Small intestine (tissue), 7 donors: ENCODE measurements at regions not wholly inside any gene's neighbourhood (a gene's known extent, or its start where the extent isn't known, plus 50 kb on each side); places are given as distances from the start of the nearest gene placed in this dataset.
"Not testable (repeated sequence)": the region's sequence is repeated elsewhere in the genome, so short reads cannot be mapped to it uniquely, and the experiment has no call there.

Experiments used
- DNase-seq, 2 donors: peaks; one replicate each; pipeline versions ENCODE4 v3.0.0 to v3.0.0-alpha.2; 2013
- FAIRE-seq: peaks from 2 replicates; lab custom pipeline; 2012; peaks lifted over from hg19 to GRCh38; lab: Jason Lieb, UNC
- H3K27ac ChIP-seq, 3 donors: one replicate each; pipeline ENCODE4 v1.5.1; 2013; ENCODE audit warnings: low read length in 2 of 3, mild to moderate bottlenecking in 2 of 3, control low read depth in 1 of 3, inconsistent platforms in 1 of 3, low read depth in 1 of 3, moderate library complexity in 1 of 3
- H3K27me3 ChIP-seq, 3 donors: one replicate each; pipeline ENCODE4 v1.6.1; 2013; ENCODE audit warnings: low read length in 3 of 3, inconsistent platforms in 1 of 3; ENCODE audit not compliant: control insufficient read depth in 3 of 3, insufficient read depth in 3 of 3
- H3K36me3 ChIP-seq, 3 donors: one replicate each; pipeline ENCODE4 v1.6.1; 2013; ENCODE audit warnings: low read length in 3 of 3, inconsistent platforms in 1 of 3, low read depth in 1 of 3, mild to moderate bottlenecking in 1 of 3, moderate library complexity in 1 of 3; ENCODE audit not compliant: control insufficient read depth in 3 of 3, insufficient read depth in 2 of 3
- H3K4me1 ChIP-seq, 3 donors: one replicate each; pipeline ENCODE4 v1.6.1; 2013; ENCODE audit warnings: low read length in 2 of 3, inconsistent platforms in 1 of 3, low read depth in 1 of 3, mild to moderate bottlenecking in 1 of 3, moderate library complexity in 1 of 3; ENCODE audit not compliant: control insufficient read depth in 3 of 3, insufficient read depth in 2 of 3
- H3K4me3 ChIP-seq, 3 donors: one replicate each; pipeline ENCODE4 v1.5.1; 2013; ENCODE audit warnings: low read length in 3 of 3, control low read depth in 1 of 3, inconsistent platforms in 1 of 3, low read depth in 1 of 3, mild to moderate bottlenecking in 1 of 3, moderate library complexity in 1 of 3
- H3K9me3 ChIP-seq, 2 donors: one replicate each; pipeline ENCODE4 v1.6.1; 2013; ENCODE audit warnings: low read depth in 1 of 2, low read length in 1 of 2; ENCODE audit not compliant: control insufficient read depth in 2 of 2, insufficient read depth in 1 of 2
- WGBS, 3 donors: extraction: QIAGEN DNeasy Blood & Tissue Kit; methylation state at CpG; one replicate each; pipeline ENCODE4 v1.1.7; 2013; 5-methylcytosine and 5-hydroxymethylcytosine counted together
- donor health status: healthy with polysubstance abuse.
- donor health status: control.
- donor health status: control.
- donor health status: Bipolar disorder and iron deficiency.
- donor health status: healthy.

DNA sequence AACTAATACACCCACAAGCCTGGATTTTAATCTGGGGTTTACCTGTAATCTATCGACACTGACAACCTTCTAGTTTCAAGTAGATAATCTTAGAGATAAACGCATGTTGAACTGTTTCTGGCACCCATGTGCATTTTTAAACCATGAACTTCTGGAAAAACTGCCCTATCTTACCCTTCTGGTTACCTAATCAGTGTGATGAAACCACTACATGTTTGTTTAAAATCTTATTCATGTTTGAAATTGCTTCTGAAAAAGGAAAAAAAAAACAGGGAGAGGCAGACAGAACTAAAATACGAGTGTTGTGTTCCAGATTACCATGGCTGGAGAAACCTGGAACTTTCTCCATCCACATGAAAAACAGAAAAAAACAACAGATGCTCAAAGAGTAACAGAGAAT lies 139.3 kb downstream of the MID1IP1 start:
- 55 to 84% (median 71%) methylated on average over 3 of the region's 3 CpGs for WGBS, 3 donors
- H3K36me3 ChIP-seq = no peaks in the 10 kb centered on the region
- H3K27me3 ChIP-seq = no peaks in the 10 kb centered on the region
- H3K4me3 ChIP-seq = no peak overlapping the region
- no peak for DNase-seq
- no peak for FAIRE-seq
- H3K4me1 ChIP-seq = no peaks in the 10 kb centered on the region
- no peak overlapping the region for H3K27ac ChIP-seq
- H3K9me3 ChIP-seq = peaks cover 0 to 3% of the 10 kb centered on the region in 2 donors

DNA sequence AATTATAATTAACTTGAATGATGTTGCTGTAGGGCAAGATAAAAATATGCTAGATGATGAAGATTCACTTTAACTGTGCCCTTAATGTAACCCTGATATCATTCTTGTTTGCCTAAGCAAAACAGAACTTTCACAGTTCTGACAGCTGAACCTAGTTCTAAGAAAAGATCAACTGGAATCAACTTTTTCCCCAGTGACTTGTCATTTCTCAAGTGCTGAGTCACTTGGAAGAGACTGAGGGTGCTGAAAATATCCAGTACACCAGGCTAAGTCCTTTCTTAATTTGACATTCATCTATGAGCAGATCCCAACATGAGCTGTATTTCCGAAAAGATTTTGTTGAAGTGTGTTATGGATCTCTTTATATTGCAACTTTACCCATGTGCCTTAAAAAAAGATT lies 140.4 kb downstream of the MID1IP1 start:
- DNase-seq (no peak), FAIRE-seq (no peak)
- Histone ChIP-seq H3K4me3 (no peak overlapping the region), H3K36me3 (no peaks in the 10 kb centered on the region), H3K9me3 (peaks cover 0 to 3% of the 10 kb centered on the region in 2 donors), H3K27me3 (no peaks in the 10 kb centered on the region), H3K4me1 (no peaks in the 10 kb centered on the region), H3K27ac (no peak overlapping the region)
- WGBS, 3 donors = 71 to 95% (median 91%) methylated on average over 1 of the region's 1 CpG

DNA sequence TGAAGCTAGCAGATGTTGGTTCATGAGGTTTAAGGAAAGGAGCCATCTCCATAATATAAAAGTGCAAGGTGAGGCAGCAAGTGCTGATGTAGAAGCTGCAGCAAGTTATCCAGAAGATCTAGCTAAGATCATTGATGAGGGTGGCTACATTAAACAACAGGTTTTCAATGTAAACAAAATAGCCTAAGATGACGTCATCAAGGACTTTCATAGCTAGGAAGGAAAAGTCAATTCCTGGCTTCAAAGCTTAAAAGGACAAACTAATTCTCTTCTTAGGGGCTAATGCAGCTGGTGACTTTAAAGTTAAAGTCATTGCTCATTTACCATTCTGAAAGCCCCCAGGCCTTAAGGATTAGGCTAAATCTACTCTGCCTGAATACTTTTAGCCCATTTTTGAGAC lies 141.9 kb downstream of the MID1IP1 start:
- FAIRE-seq (no peak), DNase-seq (no peak)
- no peaks in the 10 kb centered on the region for H3K4me1 ChIP-seq
- H3K27ac ChIP-seq = no peak overlapping the region
- H3K36me3 ChIP-seq = no peaks in the 10 kb centered on the region
- H3K9me3 ChIP-seq = peaks cover 0 to 3% of the 10 kb centered on the region in 2 donors
- WGBS, 3 donors = 46 to 82% (median 74%) methylated on average over 1 of the region's 1 CpG
- no peaks in the 10 kb centered on the region for H3K27me3 ChIP-seq
- no peak overlapping the region for H3K4me3 ChIP-seq

DNA sequence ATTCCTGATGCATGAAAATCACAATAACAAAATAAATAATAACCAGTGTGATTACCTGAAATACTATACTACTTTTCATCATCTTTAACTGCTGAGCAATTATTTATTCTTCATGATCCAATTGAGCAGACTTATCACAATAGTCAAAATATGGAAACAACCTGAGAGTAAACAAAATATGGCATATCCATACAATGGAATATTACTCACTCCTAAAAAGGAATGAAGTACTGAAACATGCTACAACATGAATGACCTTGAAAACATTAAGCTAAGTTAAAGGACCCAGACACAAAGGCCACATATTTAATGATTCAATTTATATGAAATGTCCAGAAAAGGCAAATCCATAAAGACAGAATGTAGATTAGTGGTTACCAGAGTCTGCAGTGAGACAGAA lies 146.8 kb downstream of the MID1IP1 start:
- H3K9me3 ChIP-seq = peaks cover 0 to 3% of the 10 kb centered on the region in 2 donors
- no peak overlapping the region for H3K27ac ChIP-seq
- DNase-seq (no peak), FAIRE-seq (no peak)
- H3K36me3 ChIP-seq = no peaks in the 10 kb centered on the region
- no peak overlapping the region for H3K4me3 ChIP-seq
- H3K27me3 ChIP-seq = no peaks in the 10 kb centered on the region
- H3K4me1 ChIP-seq = no peaks in the 10 kb centered on the region

DNA sequence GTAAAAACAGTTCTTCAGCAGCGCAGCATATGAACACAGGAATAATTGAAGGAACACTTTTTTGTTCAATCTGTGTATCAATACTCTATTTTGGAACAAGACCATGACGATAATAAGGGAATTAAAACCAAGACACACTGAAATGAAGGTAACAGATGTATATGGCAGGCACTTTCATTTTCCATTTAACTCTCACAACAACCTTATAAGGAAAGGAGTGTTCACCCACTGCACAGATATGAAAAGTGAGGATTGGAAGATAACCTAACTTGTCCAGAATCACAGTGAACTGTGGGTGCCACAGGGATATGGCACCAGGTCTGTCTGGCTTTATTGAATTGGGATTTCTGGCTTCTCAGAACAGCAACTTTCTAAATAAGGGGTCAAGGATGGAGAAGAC lies 153.3 kb downstream of the MID1IP1 start:
- Histone ChIP-seq H3K4me1 (no peaks in the 10 kb centered on the region), H3K36me3 (no peaks in the 10 kb centered on the region), H3K4me3 (no peak overlapping the region), H3K27me3 (no peaks in the 10 kb centered on the region), H3K9me3 (peaks cover 0 to 1% of the 10 kb centered on the region in 2 donors), H3K27ac (no peak overlapping the region)
- FAIRE-seq = no peak
- WGBS, 3 donors = 83 to 92% (median 87%) methylated on average over 2 of the region's 2 CpGs
- no peak for DNase-seq

DNA sequence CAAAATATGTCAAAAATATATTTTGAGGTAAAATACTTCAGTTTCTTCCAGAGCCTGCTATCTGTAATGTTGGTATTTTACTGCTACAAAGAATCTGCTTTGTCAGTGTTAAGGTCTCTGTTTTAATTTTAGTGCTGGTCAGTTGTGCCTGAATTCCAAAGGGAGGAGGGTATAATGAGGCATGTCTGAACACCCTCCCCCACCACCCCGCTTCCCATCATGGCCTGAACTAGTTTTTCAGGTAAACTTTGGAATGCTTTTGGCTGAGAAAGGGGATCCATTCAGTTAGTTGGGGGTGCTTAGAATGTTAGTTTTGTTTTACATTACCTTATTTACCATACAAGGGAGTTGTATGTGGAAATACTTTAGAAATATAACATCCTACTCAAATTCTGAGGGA lies 158.5 kb downstream of the MID1IP1 start:
- no peak for DNase-seq
- H3K4me1 ChIP-seq = no peaks in the 10 kb centered on the region
- WGBS, 3 donors = 68 to 88% (median 73%) methylated on average over 1 of the region's 1 CpG
- H3K27ac ChIP-seq = no peak overlapping the region
- no peak for FAIRE-seq
- no peaks in the 10 kb centered on the region for H3K36me3 ChIP-seq
- H3K9me3 ChIP-seq = peaks cover 0 to 9% of the 10 kb centered on the region in 2 donors
- H3K27me3 ChIP-seq = no peaks in the 10 kb centered on the region
- no peak overlapping the region for H3K4me3 ChIP-seq

DNA sequence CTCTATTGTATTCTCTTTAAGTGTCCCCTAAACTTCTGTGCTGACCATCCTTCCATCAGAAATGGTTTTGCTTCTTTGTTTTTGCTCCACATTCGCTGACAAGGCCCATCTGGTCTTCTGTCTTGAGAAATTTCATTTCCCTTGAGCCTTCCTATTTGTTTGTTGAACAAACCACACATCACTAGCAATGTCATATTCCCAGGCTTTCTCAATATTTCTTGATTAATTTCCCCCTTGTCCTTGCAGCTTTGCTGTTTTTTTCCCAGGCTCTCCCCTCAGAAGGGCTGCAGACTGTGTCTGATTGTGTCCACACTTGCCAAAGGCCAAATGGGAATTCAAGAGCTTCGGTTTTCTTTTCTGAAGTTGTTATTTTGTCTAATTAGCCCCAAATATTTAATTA lies 158.9 kb downstream of the MID1IP1 start:
- H3K27ac ChIP-seq = no peak overlapping the region
- no peaks in the 10 kb centered on the region for H3K4me1 ChIP-seq
- WGBS, 3 donors = 59 to 98% (median 63%) methylated on average over 2 of the region's 2 CpGs
- no peaks in the 10 kb centered on the region for H3K36me3 ChIP-seq
- H3K27me3 ChIP-seq = no peaks in the 10 kb centered on the region
- FAIRE-seq (no peak), DNase-seq (no peak)
- peaks cover 0 to 9% of the 10 kb centered on the region in 2 donors for H3K9me3 ChIP-seq
- no peak overlapping the region for H3K4me3 ChIP-seq

DNA sequence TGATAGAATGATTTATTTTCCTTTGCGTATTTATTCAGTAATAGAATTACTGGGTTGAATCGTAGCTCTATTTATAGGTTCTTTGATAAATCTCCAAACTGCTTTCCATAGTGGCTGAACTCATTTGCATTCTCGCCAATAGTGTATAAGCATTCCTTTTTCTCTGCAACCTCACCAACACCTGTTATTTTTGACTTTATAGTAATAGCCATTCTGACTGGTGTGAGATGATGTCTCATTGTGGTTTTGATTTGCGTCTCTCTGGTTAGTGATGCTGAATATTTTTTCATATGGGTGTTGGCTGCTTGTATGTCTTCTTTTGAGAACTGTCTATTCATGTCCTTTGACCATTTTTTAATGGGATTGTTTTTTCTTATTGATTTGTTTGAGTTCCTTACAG lies 160.7 kb downstream of the MID1IP1 start:
- FAIRE-seq (no peak), DNase-seq (no peak)
- Histone ChIP-seq H3K27ac (no peak overlapping the region), H3K36me3 (no peaks in the 10 kb centered on the region), H3K4me1 (no peaks in the 10 kb centered on the region), H3K4me3 (no peak overlapping the region), H3K27me3 (no peaks in the 10 kb centered on the region), H3K9me3 (peaks cover 0 to 9% of the 10 kb centered on the region in 2 donors)
- 76 to 88% (median 84%) methylated on average over 4 of the region's 4 CpGs for WGBS, 3 donors

DNA sequence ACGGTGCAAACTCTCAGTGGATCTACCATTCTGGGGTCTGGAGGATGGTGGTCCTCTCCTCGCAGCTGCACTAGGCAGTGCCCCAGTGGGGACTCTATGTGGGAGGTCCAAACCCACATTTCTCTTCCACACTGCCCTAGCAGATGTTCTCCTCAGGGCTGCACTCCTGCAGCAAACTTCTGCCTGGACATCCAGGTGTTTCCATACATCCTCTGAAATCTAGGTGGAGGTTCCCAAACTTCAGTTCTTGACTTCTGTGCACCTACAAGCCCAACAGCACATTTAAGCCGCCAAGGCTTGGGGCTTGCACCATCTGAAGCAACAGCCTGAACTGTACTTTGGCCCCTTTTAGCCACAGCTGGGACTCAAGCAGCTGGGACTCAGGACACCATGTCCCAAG lies 162.0 kb downstream of the MID1IP1 start:
- WGBS, 3 donors = 77 to 88% (median 88%) methylated on average over 3 of the region's 3 CpGs
- H3K36me3 ChIP-seq, H3K27me3 ChIP-seq, H3K4me1 ChIP-seq, H3K9me3 ChIP-seq, FAIRE-seq, H3K4me3 ChIP-seq, H3K27ac ChIP-seq, DNase-seq: not testable (repeated sequence)
